HG02840 (cell line): ENCODE measurements at regions not wholly inside any gene's neighbourhood (a gene's known extent, or its start where the extent isn't known, plus 50 kb on each side); places are given as distances from the start of the nearest gene placed in this dataset.
"Not testable (repeated sequence)": the region's sequence is repeated elsewhere in the genome, so short reads cannot be mapped to it uniquely, and the experiment has no call there.

ENCODE experiments used
- ATAC-seq: cut with Tn5 transposase; IDR thresholded peaks from one replicate; pipeline ENCODE4 v1.9.1; 2021; ENCODE audit warnings: mild to moderate bottlenecking, moderate library complexity, moderate number of reproducible peaks; ENCODE audit not compliant: unreplicated experiment, low FRiP score

GRCh38 chr2:219724628-219725027, 97.2 kb downstream of the SLC4A3 start:
- no peak for ATAC-seq

GRCh38 chr2:219726916-219727315, 99.5 kb downstream of the SLC4A3 start:
- ATAC-seq, result no peak

GRCh38 chr2:219727771-219728429, 100.5 kb downstream of the SLC4A3 start:
- no peak for ATAC-seq

GRCh38 chr2:219728991-219729487, 101.6 kb downstream of the SLC4A3 start:
- ATAC-seq, result no peak

GRCh38 chr2:219731173-219731572, 103.7 kb downstream of the SLC4A3 start:
- no peak for ATAC-seq

GRCh38 chr2:219733106-219733505, 105.7 kb downstream of the SLC4A3 start:
- no peak for ATAC-seq

- no peak for ATAC-seq
Measured at GRCh38 chr2:219733746-219734145, 106.3 kb downstream of the SLC4A3 start.

- ATAC-seq, result no peak
Measured at GRCh38 chr2:219736209-219736608, 108.8 kb downstream of the SLC4A3 start.

- no peak for ATAC-seq
Measured at GRCh38 chr2:219737270-219737691, 109.9 kb downstream of the SLC4A3 start.

- ATAC-seq, result no peak
Measured at GRCh38 chr2:219739066-219739465, 111.6 kb downstream of the SLC4A3 start.

- no peak for ATAC-seq
Measured at GRCh38 chr2:219739866-219740440, 112.5 kb downstream of the SLC4A3 start.

GRCh38 chr2:219743548-219743947, 116.1 kb downstream of the SLC4A3 start:
- ATAC-seq, result no peak

GRCh38 chr2:219744066-219744465, 116.6 kb downstream of the SLC4A3 start:
- ATAC-seq, result no peak

GRCh38 chr2:219744600-219744999, 117.2 kb downstream of the SLC4A3 start:
- no peak for ATAC-seq

GRCh38 chr2:219747637-219748036, 120.2 kb downstream of the SLC4A3 start:
- ATAC-seq, result no peak

GRCh38 chr2:219748671-219749570, 121.5 kb downstream of the SLC4A3 start:
- no peak for ATAC-seq

GRCh38 chr2:219751121-219751520, 123.7 kb downstream of the SLC4A3 start:
- ATAC-seq, result not testable (repeated sequence)

- ATAC-seq, result no peak
Measured at GRCh38 chr2:219752726-219753125, 125.3 kb downstream of the SLC4A3 start.

- no peak for ATAC-seq
Measured at GRCh38 chr2:219758907-219759680, 131.7 kb downstream of the SLC4A3 start.

GRCh38 chr2:219759801-219760200, 132.4 kb downstream of the SLC4A3 start:
- ATAC-seq, result no peak
